Loucy (cell line): ENCODE measurements at regions not wholly inside any gene's neighbourhood (a gene's known extent, or its start where the extent isn't known, plus 50 kb on each side); places are given as distances from the start of the nearest gene placed in this dataset.

Experiments used
- H2AFZ ChIP-seq: fragments of 200-600 bp; sonication (generic); 2 replicates; pipeline ENCODE4 v1.6.0; 2016; ENCODE audit warnings: antibody characterized with exemption, mild to moderate bottlenecking, low read length, moderate library complexity
- H3F3A ChIP-seq: fragments of 200-600 bp; 2 replicates; pipeline ENCODE4 v1.6.0; 2016; ENCODE audit warnings: antibody characterized with exemption, low read depth, mild to moderate bottlenecking
- H3K27me3 ChIP-seq: fragments of 200-600 bp; sonication (generic); 2 replicates; pipeline ENCODE4 v1.6.1; 2014; ENCODE audit warnings: low read length, mild to moderate bottlenecking; ENCODE audit not compliant: insufficient read depth, poor library complexity, severe bottlenecking
- H3K36me3 ChIP-seq: fragments of 200-600 bp; sonication (generic); 2 replicates; pipeline ENCODE4 v1.6.1; 2016; ENCODE audit warnings: low read length; ENCODE audit not compliant: insufficient read depth
- H3K4me1 ChIP-seq: fragments of 200-600 bp; sonication (generic); 2 replicates; pipeline ENCODE4 v1.5.1; 2014; ENCODE audit warnings: low read length, mild to moderate bottlenecking; ENCODE audit not compliant: insufficient read depth, poor library complexity, severe bottlenecking
- H3K4me2 ChIP-seq: fragments of 200-600 bp; sonication (generic); 2 replicates; pipeline ENCODE4 v1.6.0; 2014; ENCODE audit warnings: antibody characterized with exemption, low read length, low read depth, mild to moderate bottlenecking; ENCODE audit not compliant: poor library complexity, severe bottlenecking
- H3K4me3 ChIP-seq: fragments of 200-600 bp; sonication (generic); 2 replicates; pipeline ENCODE4 v1.5.1; 2014; ENCODE audit warnings: low read length, mild to moderate bottlenecking, mixed read lengths; ENCODE audit not compliant: poor library complexity, severe bottlenecking
- H3K79me2 ChIP-seq: fragments of 200-600 bp; sonication (generic); 2 replicates; pipeline ENCODE4 v1.6.1; 2014; ENCODE audit warnings: low read length; ENCODE audit not compliant: insufficient read depth
- H3K9ac ChIP-seq: fragments of 200-600 bp; sonication (generic); 2 replicates; pipeline ENCODE4 v1.6.0; 2014; ENCODE audit warnings: mild to moderate bottlenecking, low read depth, low read length, moderate library complexity; ENCODE audit not compliant: poor library complexity, severe bottlenecking
- H3K9me2 ChIP-seq: fragments of 200-600 bp; sonication (generic); replicated peaks from 2 replicates; pipeline ENCODE4 v1.6.1; 2016; ENCODE audit warnings: low read depth, low read length, mixed read lengths
- H3K9me3 ChIP-seq: fragments of 200-600 bp; sonication (generic); 2 replicates; pipeline ENCODE4 v1.6.1; 2014; ENCODE audit warnings: mild to moderate bottlenecking, antibody characterized with exemption, low read length, low read depth; ENCODE audit not compliant: insufficient read depth
- H4K20me1 ChIP-seq: fragments of 200-600 bp; sonication (generic); 2 replicates; pipeline ENCODE4 v1.6.0; 2014; ENCODE audit warnings: antibody characterized with exemption, low read length, mild to moderate bottlenecking; ENCODE audit not compliant: insufficient read depth, poor library complexity, severe bottlenecking
- CTCF ChIP-seq: fragments of 200-600 bp; sonication (generic); conservative IDR thresholded peaks from 2 replicates; pipeline ENCODE4 v1.5.1; 2014; ENCODE audit warnings: mild to moderate bottlenecking, antibody characterized with exemption, low read length
- EZH2phosphoT487 ChIP-seq: fragments of 200-600 bp; IDR thresholded peaks from 2 replicates; pipeline ENCODE4 v1.6.1; 2018; ENCODE audit warnings: antibody characterized with exemption, mild to moderate bottlenecking, moderate library complexity, borderline replicate concordance

GRCh38 chr10:62866451-62866850 lies 50.3 kb upstream of the EGR2 start:
- Histone ChIP-seq H3F3A (no peaks in the 10 kb centered on the region), H3K9ac (no peak overlapping the region), H4K20me1 (no peaks in the 10 kb centered on the region), H3K9me3 (no peaks in the 10 kb centered on the region), H3K4me3 (no peak overlapping the region), H3K79me2 (no peaks in the 10 kb centered on the region), H3K36me3 (no peaks in the 10 kb centered on the region), H3K4me1 (no peaks in the 10 kb centered on the region), H3K27me3 (no peaks in the 10 kb centered on the region), H3K4me2 (no peak overlapping the region), H3K9me2 (no peaks in the 10 kb centered on the region), H2AFZ (no peak overlapping the region)
- no peak for TF ChIP-seq CTCF
- no peak for TF ChIP-seq EZH2phosphoT487
